Body of pancreas (tissue), 4 donors: ENCODE measurements at regions not wholly inside any gene's neighbourhood (a gene's known extent, or its start where the extent isn't known, plus 50 kb on each side); places are given as distances from the start of the nearest gene placed in this dataset.

Experiments used
- ATAC-seq: fragments of 150-250 bp; one replicate; pipeline ENCODE4 v1.9.1; 2016
- DNase-seq, 4 donors: peaks; one replicate each; pipeline ENCODE4 v3.0.0-alpha.2; 2019
- H3K27ac ChIP-seq, 4 donors: fragments of 200-600 bp; sonication (generic); 1 replicate in 3 of 4; 2 replicates in 1 of 4; pipeline versions ENCODE4 v1.5.1 to v1.6.1; 2016 to 2019; ENCODE audit warnings: mild to moderate bottlenecking in 1 of 4, mixed read lengths in 1 of 4, moderate library complexity in 1 of 4
- H3K27me3 ChIP-seq, 2 donors: fragments of 200-600 bp; sonication (generic); one replicate each; pipeline ENCODE4 v1.6.0; 2016; ENCODE audit warnings: mild to moderate bottlenecking in 1 of 2
- H3K36me3 ChIP-seq, 2 donors: fragments of 200-600 bp; sonication (generic); replicated peaks in 1 of 2; 2 replicates each; pipeline ENCODE4 v1.5.1; 2016; ENCODE audit warnings: low read depth in 2 of 2; ENCODE audit not compliant: insufficient read depth in 1 of 2
- H3K4me1 ChIP-seq: fragments of 200-600 bp; sonication (generic); one replicate; pipeline ENCODE4 v1.6.0; 2016
- H3K4me3 ChIP-seq, 2 donors: fragments of 200-600 bp; sonication (generic); 1 replicate in 1 of 2; 2 replicates in 1 of 2; pipeline ENCODE4 v1.5.1; 2016 to 2019
- H3K9me3 ChIP-seq, 3 donors: fragments of 200-600 bp; sonication (generic); 1 replicate in 2 of 3; 2 replicates in 1 of 3; pipeline ENCODE4 v1.5.1; 2016
- POLR2A ChIP-seq, 3 donors: fragments of 450-650 bp; IDR thresholded peaks; one replicate each; pipeline ENCODE4 v1.6.1; 2016; ENCODE audit warnings: antibody characterized with exemption in 3 of 3, mild to moderate bottlenecking in 2 of 3
- WGBS, 2 donors: methylation state at CpG; one replicate each; pipeline ENCODE4 v1.1.5; 2017; 5-methylcytosine and 5-hydroxymethylcytosine counted together
- intact Hi-C: fragments of 100-400 bp; cut with DNase I; formaldehyde crosslinking; loops from one replicate; pipeline ENCODE4 v1.15.1; 2023
- TF ChIP-seq, protein P1 (sequence below), 7 experiments: fragments of 450-650 bp in 4 of 7; fragments of 200-600 bp in 3 of 7; sonication (generic) in 3 of 7; IDR thresholded peaks; one replicate each; pipeline ENCODE4 v1.5.1; 2016 to 2019; ENCODE audit warnings: antibody characterized with exemption in 7 of 7

DNA sequence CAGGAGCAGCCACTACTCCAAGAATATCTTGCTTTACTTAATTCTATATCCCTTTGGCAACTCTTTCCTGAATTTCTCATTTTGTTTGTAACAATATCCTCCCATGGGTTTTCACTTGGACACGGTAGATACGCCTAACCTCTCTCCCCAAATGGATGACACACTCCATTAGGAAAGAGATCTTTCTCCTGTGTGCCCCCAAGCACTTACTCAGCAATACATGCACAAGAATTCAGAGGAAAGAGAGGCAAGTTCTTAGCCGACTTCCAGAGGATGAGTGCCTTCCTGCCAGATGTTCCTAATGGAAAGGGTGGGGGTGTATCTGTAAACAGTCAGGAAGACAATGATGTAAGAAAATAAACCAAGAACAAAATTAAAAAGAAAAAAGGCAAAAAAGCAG, 844.5 kb downstream of the NLGN4Y start:
- ATAC-seq, result no peak
- intact Hi-C loops, result no loop called here
- H3K9me3 ChIP-seq, result no peaks in the 10 kb centered on the region
- no peak for TF ChIP-seq POLR2A (IDR thresholded peaks at IDR 0.05)
- TF ChIP-seq, protein P1, sequence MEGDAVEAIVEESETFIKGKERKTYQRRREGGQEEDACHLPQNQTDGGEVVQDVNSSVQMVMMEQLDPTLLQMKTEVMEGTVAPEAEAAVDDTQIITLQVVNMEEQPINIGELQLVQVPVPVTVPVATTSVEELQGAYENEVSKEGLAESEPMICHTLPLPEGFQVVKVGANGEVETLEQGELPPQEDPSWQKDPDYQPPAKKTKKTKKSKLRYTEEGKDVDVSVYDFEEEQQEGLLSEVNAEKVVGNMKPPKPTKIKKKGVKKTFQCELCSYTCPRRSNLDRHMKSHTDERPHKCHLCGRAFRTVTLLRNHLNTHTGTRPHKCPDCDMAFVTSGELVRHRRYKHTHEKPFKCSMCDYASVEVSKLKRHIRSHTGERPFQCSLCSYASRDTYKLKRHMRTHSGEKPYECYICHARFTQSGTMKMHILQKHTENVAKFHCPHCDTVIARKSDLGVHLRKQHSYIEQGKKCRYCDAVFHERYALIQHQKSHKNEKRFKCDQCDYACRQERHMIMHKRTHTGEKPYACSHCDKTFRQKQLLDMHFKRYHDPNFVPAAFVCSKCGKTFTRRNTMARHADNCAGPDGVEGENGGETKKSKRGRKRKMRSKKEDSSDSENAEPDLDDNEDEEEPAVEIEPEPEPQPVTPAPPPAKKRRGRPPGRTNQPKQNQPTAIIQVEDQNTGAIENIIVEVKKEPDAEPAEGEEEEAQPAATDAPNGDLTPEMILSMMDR (IDR thresholded peaks at IDR 0.05), result no peak
- H3K4me1 ChIP-seq, result no peaks in the 10 kb centered on the region
- WGBS, 2 donors, result 69 to 95% methylated on average over 2 to 3 of the region's 3 CpGs
- no peaks in the 10 kb centered on the region for H3K27me3 ChIP-seq
- H3K36me3 ChIP-seq, result no peaks in the 10 kb centered on the region
- no peak overlapping the region for H3K4me3 ChIP-seq
- DNase-seq, result no peak
- no peak overlapping the region for H3K27ac ChIP-seq

DNA sequence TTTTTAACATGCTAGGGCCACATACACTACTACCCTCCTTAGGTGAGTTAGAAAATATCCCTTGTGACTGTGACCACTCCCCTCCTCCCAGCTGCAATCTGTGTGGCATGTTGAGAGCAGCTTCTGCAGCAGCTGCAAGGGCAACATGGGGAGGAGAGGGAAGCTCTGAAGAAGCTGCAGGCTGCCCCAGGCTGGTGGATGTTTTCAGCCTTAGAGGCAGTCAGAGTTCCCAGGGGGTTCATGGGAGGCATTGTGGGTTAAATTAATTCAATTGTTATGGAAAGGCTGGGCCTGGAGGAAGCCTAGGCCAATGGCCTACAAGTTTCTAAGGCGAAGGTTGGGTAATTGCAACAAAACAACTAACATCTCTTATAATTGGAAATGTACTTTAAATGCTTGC, 860.8 kb downstream of the NLGN4Y start:
- Histone ChIP-seq H3K9me3 (no peaks in the 10 kb centered on the region), H3K4me1 (no peaks in the 10 kb centered on the region), H3K36me3 (no peaks in the 10 kb centered on the region), H3K4me3 (no peak overlapping the region), H3K27ac (no peak overlapping the region), H3K27me3 (no peaks in the 10 kb centered on the region)
- intact Hi-C loops, result no loop called here
- WGBS, 2 donors, result 100% methylated on average over 1 of the region's 1 CpG
- ATAC-seq (no peak), DNase-seq (no peak)
- TF ChIP-seq POLR2A (IDR thresholded peaks at IDR 0.05), result no peak
- TF ChIP-seq, protein P1 (IDR thresholded peaks at IDR 0.05), result no peak

DNA sequence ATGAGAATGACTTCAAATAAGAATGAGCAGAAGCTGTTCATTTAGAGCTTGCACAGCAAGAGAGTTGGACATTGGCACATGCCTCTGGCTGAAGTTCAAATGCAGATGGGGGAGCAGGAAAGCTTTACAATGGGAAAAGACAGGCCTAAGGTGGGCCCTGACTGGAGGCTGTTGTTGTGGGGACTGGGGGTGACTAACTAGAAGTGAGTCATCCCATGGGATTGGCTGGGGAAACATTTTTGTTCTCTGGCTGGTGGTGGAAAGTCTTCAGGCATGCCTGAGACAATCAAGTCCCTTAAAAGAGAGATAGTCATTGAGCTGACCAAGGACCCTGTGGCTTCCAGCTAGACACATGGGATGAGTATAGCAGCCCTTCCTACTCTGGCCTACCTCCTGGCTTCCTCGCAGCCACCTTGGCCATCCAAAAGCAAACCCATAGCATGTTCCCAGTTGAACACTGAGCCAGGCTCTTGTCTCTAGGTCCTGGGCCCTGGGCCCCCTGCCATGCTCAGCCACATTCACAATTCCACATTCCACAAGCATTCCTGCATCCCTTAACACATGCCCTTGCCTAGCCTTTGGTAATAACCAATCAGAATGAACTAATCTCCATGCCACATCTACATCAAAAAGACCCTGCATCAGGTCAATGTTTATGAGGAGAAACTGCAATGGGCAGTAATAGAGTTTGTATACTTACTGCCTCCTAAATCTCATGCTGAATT, 873.4 kb downstream of the NLGN4Y start:
- no peak overlapping the region for H3K4me3 ChIP-seq
- WGBS, 2 donors, result 70% methylated on average over 1 of the region's 1 CpG; no CpG with 5 or more reads in 1 of the 2 donors
- H3K36me3 ChIP-seq, result no peaks in the 10 kb centered on the region
- TF ChIP-seq, protein P1 (IDR thresholded peaks at IDR 0.05), result no peak
- no peak for TF ChIP-seq POLR2A (IDR thresholded peaks at IDR 0.05)
- H3K27ac ChIP-seq, result no peak overlapping the region
- no peaks in the 10 kb centered on the region for H3K4me1 ChIP-seq
- intact Hi-C loops, result no loop called here
- H3K27me3 ChIP-seq, result no peaks in the 10 kb centered on the region
- no peak for ATAC-seq
- DNase-seq, result no peak
- H3K9me3 ChIP-seq, result no peaks in the 10 kb centered on the region

DNA sequence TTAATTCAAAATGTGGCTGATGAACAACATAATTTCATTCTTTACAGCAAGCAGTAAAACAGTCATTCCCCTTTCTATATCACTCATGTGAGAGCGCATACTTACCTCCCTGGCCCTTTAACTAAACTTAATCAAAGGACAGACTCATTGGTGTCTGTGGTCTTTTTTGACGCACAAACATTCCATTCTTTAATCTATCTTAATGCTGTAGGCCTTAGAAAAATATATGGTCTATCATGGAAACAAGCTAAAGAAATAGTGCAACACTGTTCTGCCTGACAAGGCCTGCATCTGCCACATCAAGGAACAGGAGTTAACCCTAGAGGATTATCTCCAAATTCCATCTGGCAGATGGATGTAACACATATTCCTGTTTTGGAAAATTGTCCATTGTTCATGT, 878.1 kb downstream of the NLGN4Y start:
- no peak overlapping the region for H3K27ac ChIP-seq
- TF ChIP-seq, protein P1 (IDR thresholded peaks at IDR 0.05), result no peak
- no peak for TF ChIP-seq POLR2A (IDR thresholded peaks at IDR 0.05)
- no peak overlapping the region for H3K4me3 ChIP-seq
- no peaks in the 10 kb centered on the region for H3K9me3 ChIP-seq
- H3K36me3 ChIP-seq, result no peaks in the 10 kb centered on the region
- intact Hi-C loops, result no loop called here
- WGBS, 2 donors, result 88 to 91% methylated on average over 2 of the region's 2 CpGs
- H3K27me3 ChIP-seq, result no peaks in the 10 kb centered on the region
- no peak for DNase-seq
- no peak for ATAC-seq
- H3K4me1 ChIP-seq, result no peaks in the 10 kb centered on the region

DNA sequence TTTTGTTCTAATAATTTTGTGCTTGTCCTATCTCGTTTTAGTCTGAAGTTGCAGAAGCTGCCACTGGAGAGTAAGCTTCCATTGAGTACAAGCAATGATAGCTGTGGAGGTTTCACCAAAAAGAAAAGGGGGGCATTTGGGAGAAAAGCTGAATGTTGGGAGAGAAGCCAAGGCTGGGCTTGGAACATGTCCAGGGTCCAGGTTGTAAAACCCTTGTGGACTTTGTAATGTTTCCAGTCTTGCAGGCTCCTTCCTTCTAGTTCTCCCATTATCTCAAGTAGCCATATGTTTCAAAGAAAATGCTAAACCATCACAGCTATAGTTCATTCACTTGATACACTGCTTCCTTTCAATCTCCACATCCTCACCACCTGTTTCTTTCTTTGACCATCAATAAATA, 880.2 kb downstream of the NLGN4Y start:
- H3K4me1 ChIP-seq, result no peaks in the 10 kb centered on the region
- H3K9me3 ChIP-seq, result no peaks in the 10 kb centered on the region
- intact Hi-C loops, result no loop called here
- TF ChIP-seq, protein P1 (IDR thresholded peaks at IDR 0.05), result no peak
- no peak overlapping the region for H3K4me3 ChIP-seq
- DNase-seq (peak in 1 of 4 donors; percentile 2), ATAC-seq (no peak)
- no peak overlapping the region for H3K27ac ChIP-seq
- WGBS, 2 donors, result 32 to 50% methylated on average over 1 of the region's 1 CpG
- no peaks in the 10 kb centered on the region for H3K27me3 ChIP-seq
- no peaks in the 10 kb centered on the region for H3K36me3 ChIP-seq
